OCI-LY7 (cell line): ENCODE measurements at regions not wholly inside any gene's neighbourhood (a gene's known extent, or its start where the extent isn't known, plus 50 kb on each side); places are given as distances from the start of the nearest gene placed in this dataset.

ENCODE experiments used
- BruUV-seq: library from RNA; stranded (reverse); fragments of 400-500 nt; replicated peaks from 2 replicates; lab custom pipeline; 2021; lab: Mats Ljungman, UMichigan
- CTCF ChIA-PET: fragments of 300-600 bp; sonication (Branson Sonifier 250); formaldehyde crosslinking; loops from one replicate; lab custom pipeline; 2022; ENCODE audit warnings: antibody characterized with exemption; ENCODE audit not compliant: unreplicated experiment; lab: Charles Lee
- POLR2A ChIA-PET: fragments of 300-600 bp; sonication (Branson Sonifier 250); formaldehyde crosslinking; loops from one replicate; lab custom pipeline; 2022; ENCODE audit warnings: antibody characterized with exemption; lab: Charles Lee
- DNase-seq: peaks from one replicate; pipeline ENCODE4 v3.0.0-alpha.2; 2015; ENCODE audit warnings: low spot score
- H2AFZ ChIP-seq: fragments of 200-600 bp; sonication (generic), shearing (Covaris generic); 2 replicates; pipeline ENCODE4 v1.6.1; 2014; ENCODE audit warnings: mild to moderate bottlenecking, antibody characterized with exemption, low read length, moderate library complexity
- H3K27ac ChIP-seq: fragments of 200-600 bp; sonication (generic); 2 replicates; pipeline ENCODE4 v1.5.1; 2014; ENCODE audit warnings: mixed run types, low read depth, mild to moderate bottlenecking, moderate library complexity, low read length, inconsistent platforms; ENCODE audit not compliant: poor library complexity, severe bottlenecking
- H3K36me3 ChIP-seq: fragments of 200-600 bp; sonication (generic); 2 replicates; pipeline ENCODE4 v1.6.1; 2014; ENCODE audit warnings: mild to moderate bottlenecking, antibody characterized with exemption, low read length, moderate library complexity, mixed read lengths; ENCODE audit not compliant: insufficient read depth
- H3K4me1 ChIP-seq: fragments of 200-600 bp; sonication (generic); 2 replicates; pipeline ENCODE4 v1.5.1; 2014; ENCODE audit warnings: mild to moderate bottlenecking, low read length; ENCODE audit not compliant: insufficient read depth, poor library complexity, severe bottlenecking
- H3K4me2 ChIP-seq: fragments of 200-600 bp; sonication (generic); 2 replicates; pipeline ENCODE4 v1.6.1; 2014; ENCODE audit warnings: mild to moderate bottlenecking, low read length
- H3K4me3 ChIP-seq: fragments of 200-600 bp; sonication (generic); 2 replicates; pipeline ENCODE4 v1.5.1; 2014; ENCODE audit warnings: mild to moderate bottlenecking, low read depth, low read length; ENCODE audit not compliant: poor library complexity, severe bottlenecking
- H3K79me2 ChIP-seq: fragments of 200-600 bp; sonication (generic); 2 replicates; pipeline ENCODE4 v1.6.1; 2016; ENCODE audit warnings: low read depth, mild to moderate bottlenecking, low read length, moderate library complexity, mixed read lengths; ENCODE audit not compliant: insufficient read depth
- H3K9me2 ChIP-seq: fragments of 200-600 bp; sonication (generic); 2 replicates; pipeline ENCODE4 v1.6.1; 2016; ENCODE audit warnings: mild to moderate bottlenecking, low read length, mixed read lengths; ENCODE audit not compliant: insufficient read depth
- H3K9me3 ChIP-seq: fragments of 200-600 bp; sonication (generic); 2 replicates; pipeline ENCODE4 v1.6.1; 2014; ENCODE audit warnings: mild to moderate bottlenecking, mixed run types, low read length, mixed read lengths
- H4K20me1 ChIP-seq: fragments of 200-600 bp; sonication (generic); 2 replicates; pipeline ENCODE4 v1.6.1; 2014; ENCODE audit warnings: mild to moderate bottlenecking, antibody characterized with exemption, low read length, moderate library complexity, mixed read lengths; ENCODE audit not compliant: insufficient read depth
- CTCF ChIP-seq: fragments of 200-600 bp; sonication (generic); conservative IDR thresholded peaks from 2 replicates; pipeline ENCODE4 v1.5.1; 2014; ENCODE audit warnings: mild to moderate bottlenecking, antibody characterized with exemption, low read length, moderate library complexity, mixed read lengths
- EZH2phosphoT487 ChIP-seq: fragments of 200-600 bp; sonication (generic); IDR thresholded peaks from 2 replicates; pipeline ENCODE4 v1.6.1; 2018; ENCODE audit warnings: low read depth, borderline replicate concordance, mild to moderate bottlenecking, mixed run types, antibody characterized with exemption, low read length, moderate library complexity, mixed read lengths
- intact Hi-C: fragments of 100-400 bp; cut with micrococcal nuclease; formaldehyde crosslinking; loops from one replicate; pipeline ENCODE4 v1.10.0; 2022; ENCODE audit not compliant: unreplicated experiment

GRCh38 chr19:29086646-29087045 is 126.3 kb downstream of the UQCRFS1 start:
- Histone ChIP-seq H4K20me1 (no peaks in the 10 kb centered on the region), H3K79me2 (no peaks in the 10 kb centered on the region), H3K4me3 (no peak overlapping the region), H3K9me3 (no peaks in the 10 kb centered on the region), H3K9me2 (no peaks in the 10 kb centered on the region), H3K4me2 (no peak overlapping the region), H2AFZ (no peak overlapping the region), H3K36me3 (no peaks in the 10 kb centered on the region), H3K4me1 (no peaks in the 10 kb centered on the region), H3K27ac (no peak overlapping the region)
- CTCF ChIA-PET, result no interaction called here
- intact Hi-C loops, result no loop called here
- no TSS peak for BruUV-seq
- POLR2A ChIA-PET, result no interaction called here
- DNase-seq, result no peak
- no peak for TF ChIP-seq EZH2phosphoT487
- TF ChIP-seq CTCF, result no peak

GRCh38 chr19:29086182-29086581 is 126.8 kb downstream of the UQCRFS1 start:
- Histone ChIP-seq H3K79me2 (no peaks in the 10 kb centered on the region), H3K27ac (no peak overlapping the region), H3K9me3 (no peaks in the 10 kb centered on the region), H2AFZ (no peak overlapping the region), H3K4me2 (no peak overlapping the region), H3K4me3 (no peak overlapping the region), H4K20me1 (no peaks in the 10 kb centered on the region), H3K4me1 (no peaks in the 10 kb centered on the region), H3K36me3 (no peaks in the 10 kb centered on the region), H3K9me2 (no peaks in the 10 kb centered on the region)
- ChIA-PET POLR2A (interaction anchor here (0.6 kb wide), 1 partner anchor 205 kb away, joined by 3 read pairs; no protein-coding TSS in a partner anchor), CTCF (no interaction called here)
- DNase-seq, result no peak
- intact Hi-C loops, result no loop called here
- no TSS peak for BruUV-seq
- no peak for TF ChIP-seq EZH2phosphoT487
- no peak for TF ChIP-seq CTCF

GRCh38 chr19:29085630-29086029 is 127.3 kb downstream of the UQCRFS1 start:
- CTCF ChIA-PET, result no interaction called here
- BruUV-seq, result no TSS peak
- no peak for TF ChIP-seq EZH2phosphoT487
- TF ChIP-seq CTCF, result no peak
- H2AFZ ChIP-seq, result no peak overlapping the region
- no peaks in the 10 kb centered on the region for H3K79me2 ChIP-seq
- DNase-seq, result no peak
- no peaks in the 10 kb centered on the region for H3K9me2 ChIP-seq
- no peaks in the 10 kb centered on the region for H3K9me3 ChIP-seq
- H3K4me3 ChIP-seq, result no peak overlapping the region
- no peaks in the 10 kb centered on the region for H4K20me1 ChIP-seq
- intact Hi-C loops, result no loop called here
- POLR2A ChIA-PET, result interaction anchor here (0.6 kb wide), 1 partner anchor 206 kb away, joined by 3 read pairs; no protein-coding TSS in a partner anchor
- H3K4me2 ChIP-seq, result no peak overlapping the region
- no peaks in the 10 kb centered on the region for H3K4me1 ChIP-seq
- no peak overlapping the region for H3K27ac ChIP-seq
- no peaks in the 10 kb centered on the region for H3K36me3 ChIP-seq
